ENCODE measurements at regions not wholly inside any gene's neighbourhood (a gene's known extent, or its start where the extent isn't known, plus 50 kb on each side); places are given as distances from the start of the nearest gene placed in this dataset.

DNA sequence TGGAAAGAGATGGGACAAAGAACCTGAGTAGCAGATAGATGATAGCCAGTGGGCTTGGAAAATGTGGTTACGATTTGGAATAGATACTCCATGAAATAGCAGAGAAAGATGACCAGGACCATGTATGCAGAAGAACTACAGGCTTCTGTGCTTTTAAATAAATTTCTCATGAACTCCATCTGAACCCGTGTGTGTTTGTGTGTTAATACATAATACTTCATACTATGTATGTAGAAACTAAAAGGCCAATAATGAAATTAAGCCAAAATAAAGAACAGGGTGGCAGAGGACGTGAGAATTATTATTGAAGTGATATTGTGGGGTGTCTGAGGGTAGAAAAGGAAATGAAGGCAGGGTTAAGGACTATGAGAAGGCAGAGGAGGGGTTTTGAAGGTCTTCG lies 385.1 kb upstream of the RPS23 start:
- TF ChIP-seq, protein P1, sequence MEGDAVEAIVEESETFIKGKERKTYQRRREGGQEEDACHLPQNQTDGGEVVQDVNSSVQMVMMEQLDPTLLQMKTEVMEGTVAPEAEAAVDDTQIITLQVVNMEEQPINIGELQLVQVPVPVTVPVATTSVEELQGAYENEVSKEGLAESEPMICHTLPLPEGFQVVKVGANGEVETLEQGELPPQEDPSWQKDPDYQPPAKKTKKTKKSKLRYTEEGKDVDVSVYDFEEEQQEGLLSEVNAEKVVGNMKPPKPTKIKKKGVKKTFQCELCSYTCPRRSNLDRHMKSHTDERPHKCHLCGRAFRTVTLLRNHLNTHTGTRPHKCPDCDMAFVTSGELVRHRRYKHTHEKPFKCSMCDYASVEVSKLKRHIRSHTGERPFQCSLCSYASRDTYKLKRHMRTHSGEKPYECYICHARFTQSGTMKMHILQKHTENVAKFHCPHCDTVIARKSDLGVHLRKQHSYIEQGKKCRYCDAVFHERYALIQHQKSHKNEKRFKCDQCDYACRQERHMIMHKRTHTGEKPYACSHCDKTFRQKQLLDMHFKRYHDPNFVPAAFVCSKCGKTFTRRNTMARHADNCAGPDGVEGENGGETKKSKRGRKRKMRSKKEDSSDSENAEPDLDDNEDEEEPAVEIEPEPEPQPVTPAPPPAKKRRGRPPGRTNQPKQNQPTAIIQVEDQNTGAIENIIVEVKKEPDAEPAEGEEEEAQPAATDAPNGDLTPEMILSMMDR (IDR thresholded peaks at IDR 0.05; ENCODE audit: low read depth, low read length): no peak
- H3K9me3 ChIP-seq (ENCODE audit: severe bottlenecking): no peaks in the 10 kb centered on the region
- no peaks in the 10 kb centered on the region for H3K27me3 ChIP-seq (ENCODE audit: insufficient read depth, low read depth, severe bottlenecking)
- H3K4me3 ChIP-seq (ENCODE audit: low read depth, low read length): no peak overlapping the region
- H3K36me3 ChIP-seq: no peaks in the 10 kb centered on the region
- no peak overlapping the region for H3K27ac ChIP-seq
- no peak for DNase-seq

DNA sequence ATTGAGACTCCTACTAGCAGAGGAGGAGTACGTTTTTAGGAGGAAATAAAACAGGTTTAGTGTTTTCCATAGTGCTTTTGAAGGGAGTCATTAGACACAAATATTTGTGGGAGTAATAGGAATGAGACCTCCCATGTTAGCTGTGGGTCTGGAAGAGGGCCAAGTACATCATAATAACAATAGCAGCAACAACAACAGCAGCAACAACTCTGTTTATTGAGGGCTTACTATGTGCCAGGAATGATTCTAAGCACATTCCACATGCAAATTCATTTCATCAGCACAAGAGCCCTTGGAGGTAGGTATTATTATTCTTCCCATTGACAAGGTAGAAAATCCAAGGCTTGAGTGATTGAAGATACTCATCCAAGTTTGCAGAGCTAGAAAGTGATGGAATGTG lies 384.2 kb upstream of the RPS23 start:
- DNase-seq: no peak
- H3K36me3 ChIP-seq: no peaks in the 10 kb centered on the region
- TF ChIP-seq, protein P1 (IDR thresholded peaks at IDR 0.05; ENCODE audit: low read depth, low read length): no peak
- H3K9me3 ChIP-seq (ENCODE audit: severe bottlenecking): no peaks in the 10 kb centered on the region
- H3K4me3 ChIP-seq (ENCODE audit: low read depth, low read length): no peak overlapping the region
- H3K27me3 ChIP-seq (ENCODE audit: insufficient read depth, low read depth, severe bottlenecking): no peaks in the 10 kb centered on the region
- H3K27ac ChIP-seq: no peak overlapping the region

DNA sequence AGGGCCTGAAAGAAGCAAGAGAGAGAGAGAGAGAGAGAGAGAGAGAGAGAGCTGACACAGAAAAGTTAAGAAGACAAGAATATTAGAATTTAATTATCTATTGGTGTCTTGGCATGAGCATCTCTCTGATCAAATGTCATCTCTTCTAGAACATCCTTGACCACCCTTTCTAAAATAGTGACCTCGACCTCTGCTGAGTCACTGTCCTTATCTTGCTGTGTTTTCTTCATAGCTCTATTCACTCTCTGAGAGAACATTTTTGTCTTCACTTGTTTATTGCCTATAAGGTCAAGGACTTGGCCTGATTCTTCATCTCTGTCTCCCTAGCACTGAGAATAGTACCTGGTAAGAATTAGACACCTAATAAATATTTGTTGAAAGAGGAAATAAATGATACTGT lies 383.8 kb upstream of the RPS23 start:
- TF ChIP-seq, protein P1 (IDR thresholded peaks at IDR 0.05; ENCODE audit: low read depth, low read length): no peak
- no peak overlapping the region for H3K4me3 ChIP-seq (ENCODE audit: low read depth, low read length)
- H3K36me3 ChIP-seq: no peaks in the 10 kb centered on the region

DNA sequence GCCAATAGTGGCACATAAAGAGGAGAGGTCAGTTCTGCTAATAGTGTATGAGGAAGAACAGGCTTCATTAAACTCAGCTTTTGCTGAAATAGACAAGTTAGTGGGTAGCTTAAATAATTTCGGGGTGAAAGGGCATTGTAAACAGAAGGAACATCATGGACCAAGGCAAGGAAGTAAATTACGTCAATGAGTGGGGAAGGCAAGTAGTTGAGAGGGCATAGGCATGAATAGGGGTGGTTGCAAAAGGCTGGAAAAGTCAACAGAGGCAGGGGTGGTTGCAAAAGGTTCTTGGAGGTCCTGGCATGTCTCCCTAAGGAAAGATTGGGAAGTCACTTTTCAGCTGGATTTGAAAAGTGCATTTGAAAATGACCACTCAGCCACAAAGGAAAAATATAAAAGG lies 383.3 kb upstream of the RPS23 start:
- no peak overlapping the region for H3K4me3 ChIP-seq (ENCODE audit: low read depth, low read length)
- H3K27me3 ChIP-seq (ENCODE audit: insufficient read depth, low read depth, severe bottlenecking): no peaks in the 10 kb centered on the region
- H3K27ac ChIP-seq: no peak overlapping the region
- TF ChIP-seq, protein P1 (IDR thresholded peaks at IDR 0.05; ENCODE audit: low read depth, low read length): no peak
- no peaks in the 10 kb centered on the region for H3K9me3 ChIP-seq (ENCODE audit: severe bottlenecking)
- DNase-seq: no peak
- H3K36me3 ChIP-seq: no peaks in the 10 kb centered on the region

More for the DNA sequence above, 383.8 kb upstream of the RPS23 start:
- H3K27ac ChIP-seq: no peak overlapping the region
- no peaks in the 10 kb centered on the region for H3K9me3 ChIP-seq (ENCODE audit: severe bottlenecking)
- no peak for DNase-seq
- H3K27me3 ChIP-seq (ENCODE audit: insufficient read depth, low read depth, severe bottlenecking): no peaks in the 10 kb centered on the region

DNA sequence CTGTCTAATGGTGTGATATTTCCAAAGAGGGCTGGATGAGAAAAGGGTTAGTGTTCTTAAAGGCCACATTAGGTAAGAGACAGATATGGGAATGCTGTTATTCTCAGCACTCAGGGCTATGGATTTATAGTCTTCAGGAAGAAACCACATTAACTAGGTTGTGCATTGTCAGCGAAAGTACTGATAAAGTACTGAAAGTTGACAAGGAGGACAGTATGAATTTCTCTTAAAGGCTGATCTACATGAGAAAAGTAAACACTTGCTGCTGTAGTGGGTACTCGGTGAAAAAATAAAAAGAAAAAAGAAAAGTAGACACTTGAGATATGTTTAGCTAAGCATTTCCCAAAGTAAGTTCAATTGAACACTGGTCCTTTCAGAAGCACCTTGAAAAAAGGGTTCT lies 381.0 kb upstream of the RPS23 start:
- Histone ChIP-seq H3K9me3 (ENCODE audit: severe bottlenecking) (no peaks in the 10 kb centered on the region), H3K27ac (no peak overlapping the region), H3K27me3 (ENCODE audit: insufficient read depth, low read depth, severe bottlenecking) (no peaks in the 10 kb centered on the region), H3K4me3 (ENCODE audit: low read depth, low read length) (no peak overlapping the region), H3K36me3 (no peaks in the 10 kb centered on the region)
- TF ChIP-seq, protein P1 (IDR thresholded peaks at IDR 0.05; ENCODE audit: low read depth, low read length): no peak
- no peak for DNase-seq

DNA sequence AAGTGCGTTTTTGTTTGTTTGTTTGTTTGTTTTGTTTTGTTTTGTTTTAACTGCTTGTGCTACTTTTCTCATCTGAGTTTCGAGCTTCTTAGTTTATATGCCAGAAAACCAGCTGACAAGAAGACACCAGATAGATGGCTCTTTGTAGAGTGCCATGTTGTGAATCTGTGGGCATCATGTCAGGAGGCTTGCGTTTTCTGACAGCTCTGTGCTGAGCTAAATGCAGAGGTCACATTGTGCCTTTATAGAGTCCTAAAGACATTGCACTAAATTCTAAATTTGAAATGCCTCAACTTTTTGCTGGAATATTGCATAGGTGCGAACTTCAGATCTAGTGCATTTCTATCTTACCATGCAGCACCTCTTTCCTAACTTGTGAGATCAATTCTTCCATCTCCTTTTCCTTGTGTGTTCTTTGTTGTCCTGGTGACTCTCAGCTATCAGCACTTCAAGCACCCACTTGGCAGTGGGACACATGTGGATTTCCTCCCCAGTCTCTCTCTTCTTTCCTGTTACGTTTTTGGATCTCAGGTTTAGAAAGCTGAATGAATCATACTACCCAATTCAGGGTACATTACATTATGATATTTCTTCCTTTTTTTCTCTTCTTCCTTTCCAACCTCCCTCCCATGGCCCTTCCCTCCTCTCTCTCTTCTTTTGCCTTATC lies 379.0 kb upstream of the RPS23 start:
- Histone ChIP-seq H3K27me3 (ENCODE audit: insufficient read depth, low read depth, severe bottlenecking) (no peaks in the 10 kb centered on the region), H3K36me3 (no peaks in the 10 kb centered on the region), H3K9me3 (ENCODE audit: severe bottlenecking) (no peaks in the 10 kb centered on the region), H3K27ac (no peak overlapping the region), H3K4me3 (ENCODE audit: low read depth, low read length) (no peak overlapping the region)
- DNase-seq: no peak
- TF ChIP-seq, protein P1 (IDR thresholded peaks at IDR 0.05; ENCODE audit: low read depth, low read length): no peak

Data from WERI-Rb-1 (cell line).